ENCODE measurements at regions not wholly inside any gene's neighbourhood (a gene's known extent, or its start where the extent isn't known, plus 50 kb on each side); places are given as distances from the start of the nearest gene placed in this dataset.

GRCh38 chr12:74891083-74891668 lies 318.5 kb downstream of the KCNC2 start:
- no peak for DNase-seq
- no peak for ATAC-seq
- intact Hi-C loops (cut with DNase I, micrococcal nuclease), result no loop called here

GRCh38 chr12:74892057-74892633 lies 317.5 kb downstream of the KCNC2 start:
- DNase-seq (no peak), ATAC-seq (no peak)
- intact Hi-C loops (cut with DNase I, micrococcal nuclease), result no loop called here

GRCh38 chr12:74896186-74896585 lies 313.5 kb downstream of the KCNC2 start:
- ATAC-seq, result no peak
- intact Hi-C loops (cut with DNase I, micrococcal nuclease), result no loop called here
- DNase-seq, result no peak

GRCh38 chr12:74897425-74898211 lies 312.0 kb downstream of the KCNC2 start:
- intact Hi-C loops (cut with DNase I, micrococcal nuclease), result no loop called here
- no peak for DNase-seq
- no peak for ATAC-seq

GRCh38 chr12:74899031-74899829 lies 310.4 kb downstream of the KCNC2 start:
- no peak for DNase-seq
- no peak for ATAC-seq
- intact Hi-C loops (cut with DNase I, micrococcal nuclease), result no loop called here

- DNase-seq (no peak), ATAC-seq (no peak)
- intact Hi-C loops (cut with DNase I, micrococcal nuclease), result no loop called here
Observed at GRCh38 chr12:74900232-74900631, 309.4 kb downstream of the KCNC2 start.

GRCh38 chr12:74903522-74903921 lies 306.1 kb downstream of the KCNC2 start:
- intact Hi-C loops (cut with DNase I, micrococcal nuclease), result no loop called here
- ATAC-seq (no peak), DNase-seq (no peak)

- no peak for ATAC-seq
- intact Hi-C loops (cut with DNase I, micrococcal nuclease), result no loop called here
- no peak for DNase-seq
Observed at GRCh38 chr12:74906224-74906623, 303.4 kb downstream of the KCNC2 start.

- ATAC-seq (no peak), DNase-seq (no peak)
- intact Hi-C loops (cut with DNase I, micrococcal nuclease), result no loop called here
Observed at GRCh38 chr12:74910831-74911230, 298.8 kb downstream of the KCNC2 start.

- no peak for ATAC-seq
- intact Hi-C loops (cut with DNase I, micrococcal nuclease), result no loop called here
- DNase-seq, result no peak
Observed at GRCh38 chr12:74914378-74914777, 295.3 kb downstream of the KCNC2 start.

- intact Hi-C loops (cut with DNase I, micrococcal nuclease), result no loop called here
- ATAC-seq, result no peak
- DNase-seq, result no peak
Observed at GRCh38 chr12:74915718-74916117, 293.9 kb downstream of the KCNC2 start.

- intact Hi-C loops (cut with DNase I, micrococcal nuclease), result no loop called here
Observed at GRCh38 chr12:74917743-74918142, 291.9 kb downstream of the KCNC2 start.

GRCh38 chr12:74918291-74918690 lies 291.3 kb downstream of the KCNC2 start:
- no peak for ATAC-seq
- intact Hi-C loops (cut with DNase I, micrococcal nuclease), result no loop called here
- no peak for DNase-seq

More at GRCh38 chr12:74917743-74918142, 291.9 kb downstream of the KCNC2 start:
- no peak for ATAC-seq
- no peak for DNase-seq

GRCh38 chr12:74922117-74922516 lies 287.5 kb downstream of the KCNC2 start:
- DNase-seq (no peak), ATAC-seq (no peak)
- intact Hi-C loops (cut with DNase I, micrococcal nuclease), result no loop called here

- ATAC-seq, result no peak
- intact Hi-C loops (cut with DNase I, micrococcal nuclease), result no loop called here
Observed at GRCh38 chr12:74922642-74923041, 287.0 kb downstream of the KCNC2 start.

GRCh38 chr12:74941670-74942069 lies 268.0 kb downstream of the KCNC2 start:
- no peak for DNase-seq
- no peak for ATAC-seq

More at GRCh38 chr12:74922642-74923041, 287.0 kb downstream of the KCNC2 start:
- DNase-seq, result no peak

GRCh38 chr12:74945771-74946198 lies 263.9 kb downstream of the KCNC2 start:
- peak; percentile 97 for ATAC-seq
- DNase-seq, result no peak
- intact Hi-C loops (cut with DNase I, micrococcal nuclease), result no loop called here

More at GRCh38 chr12:74941670-74942069, 268.0 kb downstream of the KCNC2 start:
- intact Hi-C loops (cut with DNase I, micrococcal nuclease), result no loop called here

GRCh38 chr12:74953697-74954096 lies 255.9 kb downstream of the KCNC2 start:
- ATAC-seq (no peak), DNase-seq (no peak)
- intact Hi-C loops (cut with DNase I, micrococcal nuclease), result no loop called here

- intact Hi-C loops (cut with DNase I, micrococcal nuclease), result no loop called here
- ATAC-seq, result no peak
- DNase-seq, result no peak
Observed at GRCh38 chr12:74957231-74957630, 252.4 kb downstream of the KCNC2 start.
